SU-DHL-6 (cell line): ENCODE measurements at regions not wholly inside any gene's neighbourhood (a gene's known extent, or its start where the extent isn't known, plus 50 kb on each side); places are given as distances from the start of the nearest gene placed in this dataset.

Experiments used
- CTCF ChIP-seq: fragments of 200-600 bp; sonication (generic); IDR thresholded peaks from one replicate; pipeline ENCODE4 v1.5.1; 2017; ENCODE audit warnings: antibody characterized with exemption, mild to moderate bottlenecking, low read length, moderate library complexity; ENCODE audit not compliant: insufficient read depth, poor library complexity, severe bottlenecking
- EZH2phosphoT487 ChIP-seq: fragments of 200-600 bp; sonication (generic), shearing (Covaris generic); conservative IDR thresholded peaks from 2 replicates; pipeline ENCODE4 v1.6.1; 2018; ENCODE audit warnings: mild to moderate bottlenecking, antibody characterized with exemption, low read length, moderate library complexity, mixed read lengths

- TF ChIP-seq CTCF (no peak), EZH2phosphoT487 (no peak)
Measured at GRCh38 chr6:134814076-134814695, 135.7 kb downstream of the ALDH8A1 start.
